IPS-NIHi7 (cell line): ENCODE measurements at regions not wholly inside any gene's neighbourhood (a gene's known extent, or its start where the extent isn't known, plus 50 kb on each side); places are given as distances from the start of the nearest gene placed in this dataset.

Experiments
- DNase-seq: peaks from one replicate; pipeline ENCODE4 v3.0.0; 2012; ENCODE audit warnings: mixed read lengths; ENCODE audit errors: extremely low spot score

DNA sequence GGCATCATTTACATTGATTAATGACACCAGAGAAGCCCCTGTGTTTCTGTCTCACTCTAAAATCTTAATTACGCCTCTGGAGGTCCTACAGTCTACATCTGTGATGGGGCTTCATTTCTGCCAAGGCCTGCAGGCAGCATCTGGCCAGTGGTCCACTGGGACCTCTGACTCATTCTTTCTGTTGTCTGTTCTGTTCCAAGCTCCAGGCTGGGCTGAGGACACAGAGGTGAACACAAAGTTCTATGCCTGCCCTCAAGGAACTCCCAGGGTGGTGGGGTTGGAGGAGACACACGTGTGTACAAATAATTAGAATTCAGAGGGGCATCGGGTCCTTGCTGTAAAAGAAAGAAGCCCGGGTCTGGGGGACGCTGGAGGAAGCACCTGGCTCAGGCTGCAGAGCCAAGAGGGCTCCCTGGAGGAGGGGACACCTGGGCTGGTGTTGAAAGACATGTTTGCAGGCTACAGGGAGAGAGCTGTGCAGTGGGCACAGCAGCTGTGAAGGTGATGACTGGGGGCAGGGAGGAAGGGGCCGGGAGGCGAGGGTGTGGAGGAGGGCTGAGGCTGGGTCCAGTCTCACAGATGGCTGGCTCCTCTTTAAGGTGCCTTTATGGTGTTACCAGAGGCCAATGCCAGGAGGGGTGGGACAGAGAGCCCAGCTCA is 103.3 kb upstream of the PRR23E start:
- DNase-seq: no peak

DNA sequence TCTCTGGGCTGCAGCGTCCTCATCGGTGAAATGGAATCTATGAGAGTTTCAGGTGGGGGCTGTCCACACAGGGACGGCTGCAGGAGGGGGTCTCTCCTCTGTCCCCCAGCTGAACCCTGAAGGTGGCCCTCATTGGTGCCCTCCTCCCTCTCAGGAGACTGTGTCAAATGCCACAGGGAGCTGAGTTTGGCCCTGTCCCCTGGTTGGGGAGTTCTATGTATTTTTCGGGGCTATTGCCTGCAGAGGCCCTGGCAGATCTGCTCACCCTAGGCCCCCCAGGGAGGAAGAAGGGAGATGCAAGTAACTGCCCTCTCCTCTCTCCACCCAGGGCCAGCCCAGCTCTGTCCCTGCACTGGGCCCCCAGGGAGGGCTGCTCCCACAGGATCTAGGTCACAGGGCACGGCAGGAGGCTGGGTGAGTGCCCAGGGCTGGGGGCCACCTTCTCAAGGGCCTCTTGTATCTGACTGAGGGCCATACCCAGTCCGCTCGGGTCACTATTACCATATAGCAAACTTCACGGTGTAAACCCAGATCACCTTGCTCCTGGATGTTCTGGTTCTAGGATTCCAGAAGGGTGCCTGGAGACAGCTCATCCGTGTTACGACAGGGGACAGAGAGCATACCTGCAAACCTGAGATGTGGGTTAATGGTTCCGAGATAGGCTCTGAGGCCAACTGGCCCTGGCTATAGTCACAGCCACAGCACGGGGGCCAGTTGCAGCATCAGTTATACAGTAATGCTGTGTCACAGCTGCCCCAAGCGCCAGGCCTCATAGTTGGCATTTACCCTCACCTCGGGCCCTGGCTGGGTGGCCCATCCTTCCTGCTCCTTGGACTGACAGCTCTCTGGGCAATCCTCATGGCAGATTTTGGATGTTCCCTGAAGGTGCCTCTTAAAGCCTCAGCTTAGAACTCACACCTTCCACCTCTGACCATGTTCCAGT is 102.4 kb upstream of the PRR23E start:
- no peak for DNase-seq

DNA sequence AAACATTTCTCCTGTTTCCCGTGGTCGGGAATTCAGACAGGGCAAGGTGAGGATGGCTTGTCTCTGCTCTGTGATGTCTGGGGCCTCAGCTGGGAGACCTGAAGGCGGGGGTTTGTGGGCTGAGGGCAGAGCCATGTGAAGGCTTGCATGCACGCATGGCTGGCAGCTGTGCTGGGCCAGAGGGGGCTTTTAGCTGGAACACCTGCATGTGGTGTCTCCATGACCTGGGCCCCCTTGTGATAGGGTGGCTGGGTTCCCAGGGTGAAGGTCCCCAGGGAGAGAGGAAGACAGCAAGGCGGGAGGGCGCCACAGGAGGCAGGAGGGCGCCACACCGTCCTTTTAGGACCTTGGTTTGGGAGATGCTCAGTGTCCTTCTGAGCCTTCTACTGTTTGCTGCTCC is 101.6 kb upstream of the PRR23E start:
- DNase-seq: no peak

DNA sequence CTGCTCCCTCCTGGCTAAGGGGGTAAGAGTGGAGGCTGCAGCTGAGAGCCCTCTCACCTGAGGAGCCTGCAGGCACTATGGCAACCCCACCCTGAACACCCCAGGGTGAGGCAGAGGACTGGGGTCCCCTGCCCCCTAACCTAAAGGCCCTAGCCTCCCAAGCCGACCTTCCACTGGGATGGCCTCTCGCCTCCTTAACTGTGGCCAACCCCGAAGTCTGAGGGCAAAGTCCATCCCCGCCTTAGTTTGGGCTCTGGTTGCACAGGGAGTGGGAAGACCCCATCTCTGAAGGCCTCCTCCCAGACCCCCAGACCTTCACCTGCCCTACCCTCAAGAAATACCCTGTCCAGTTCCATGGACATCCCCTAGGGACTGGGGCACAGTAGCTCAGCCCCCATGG is 100.6 kb upstream of the PRR23E start:
- DNase-seq: no peak

DNA sequence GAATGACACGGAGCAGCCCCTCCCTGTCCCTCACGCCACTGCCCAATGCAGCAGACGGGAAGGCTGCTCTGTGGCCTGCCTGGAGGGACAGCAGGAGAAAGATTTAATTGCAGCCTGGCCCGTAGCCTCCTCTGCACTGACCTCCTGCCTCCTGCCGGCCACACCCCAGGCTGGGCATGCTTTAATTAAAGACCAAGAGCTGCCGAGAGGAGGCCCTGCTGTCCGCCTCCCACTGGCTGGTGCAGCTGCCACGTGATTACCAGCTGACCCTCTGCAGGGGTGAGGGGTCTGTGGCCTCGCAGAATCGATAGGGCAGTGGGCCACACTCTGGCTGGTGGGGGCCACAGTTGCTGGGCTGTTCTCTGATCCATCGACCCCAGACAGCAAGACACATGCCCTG is 100.2 kb upstream of the PRR23E start:
- DNase-seq: no peak

DNA sequence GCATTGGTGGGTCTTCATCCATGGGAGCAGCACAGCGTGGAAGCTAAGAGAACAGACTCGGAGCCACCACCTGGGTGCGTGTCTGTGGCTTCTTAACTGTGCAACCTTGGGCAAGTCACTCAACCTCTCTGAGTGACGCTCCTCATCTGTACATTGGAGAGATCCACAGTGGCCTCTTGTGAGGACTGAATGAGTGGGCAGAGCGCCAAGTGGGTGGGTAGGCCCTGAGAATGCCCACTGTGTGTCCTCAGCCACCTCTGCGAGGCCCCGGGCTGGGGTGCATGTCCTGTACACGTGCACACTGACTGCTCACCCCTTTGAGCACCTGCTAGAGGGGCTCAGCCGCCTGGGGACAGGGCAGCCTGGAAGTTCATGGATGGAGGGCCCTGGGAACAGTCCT is 99.6 kb upstream of the PRR23E start:
- no peak for DNase-seq

DNA sequence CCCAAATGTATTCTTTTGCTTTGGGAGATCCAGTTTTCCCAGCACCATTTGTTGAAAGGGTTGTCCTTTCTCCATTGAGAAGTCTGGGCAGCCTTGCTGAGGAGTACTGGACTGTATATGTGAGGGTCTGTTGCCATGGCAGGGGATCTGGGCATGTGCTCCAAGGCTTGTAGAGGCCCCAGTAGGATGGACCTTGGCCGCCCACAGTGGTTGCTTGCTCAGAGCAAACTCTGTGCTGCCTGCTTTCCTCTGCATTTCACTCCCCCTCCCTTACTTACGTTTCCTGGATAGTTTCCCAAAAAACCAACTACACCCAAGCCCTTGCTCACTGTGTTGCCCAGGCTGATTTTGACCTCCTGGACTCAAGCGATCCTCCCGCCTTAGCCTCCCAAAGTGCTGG is 97.2 kb upstream of the PRR23E start:
- DNase-seq: no peak

DNA sequence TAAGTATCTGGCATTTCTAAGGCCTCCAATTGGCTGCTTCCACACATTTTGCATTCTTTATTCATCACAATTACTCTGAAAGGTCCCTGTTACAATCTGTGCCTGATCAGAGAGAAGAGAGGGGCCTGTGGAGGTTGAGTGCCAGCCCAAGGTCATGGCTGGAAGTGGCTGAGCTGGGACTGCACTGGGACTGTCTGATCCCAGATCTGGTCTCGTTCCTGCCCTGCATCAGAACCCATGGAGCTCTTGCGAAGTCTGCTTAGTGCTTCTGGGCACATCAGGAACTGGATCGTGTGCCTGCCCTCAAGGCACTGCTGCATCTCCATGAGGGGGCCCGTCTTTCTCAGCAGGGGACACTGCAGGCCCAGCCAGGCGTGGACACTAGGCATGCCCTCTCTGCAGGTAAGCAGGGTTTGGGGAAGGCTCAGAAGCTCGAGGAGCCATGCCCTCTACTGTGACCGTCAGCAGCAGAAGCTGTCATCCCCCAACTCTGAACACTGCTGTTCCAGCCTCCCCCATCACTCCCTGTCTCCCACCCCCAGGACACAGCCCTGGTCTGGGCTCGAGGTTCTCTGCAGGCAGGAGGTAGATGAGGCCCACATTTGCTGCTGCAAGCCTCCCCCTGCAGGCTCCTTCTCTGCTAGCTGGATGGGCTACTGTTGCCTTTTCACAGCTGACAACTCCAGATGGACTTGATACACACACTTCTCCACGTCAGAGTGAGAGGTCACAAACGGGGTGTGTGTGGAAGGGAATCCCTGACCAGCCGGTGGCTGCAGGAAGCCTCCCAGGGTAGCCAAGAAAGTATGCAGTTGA is 96.5 kb upstream of the PRR23E start:
- no peak for DNase-seq

DNA sequence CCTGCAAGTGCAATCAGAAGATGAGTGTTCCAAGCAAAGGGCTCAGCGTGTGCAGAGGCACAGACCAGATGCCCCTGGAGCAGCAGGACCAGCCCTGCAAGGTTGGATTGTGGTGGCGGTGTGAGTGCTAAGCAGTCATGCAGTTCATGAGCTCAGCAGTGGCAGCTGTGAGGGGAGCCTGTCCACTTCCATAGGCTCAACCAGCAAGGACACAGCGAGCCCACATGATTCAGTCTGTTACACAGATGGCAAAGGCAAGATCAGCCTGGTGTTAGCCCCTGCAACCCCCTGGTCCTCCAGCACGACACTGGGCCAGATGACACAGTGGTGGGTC is 95.9 kb upstream of the PRR23E start:
- no peak for DNase-seq

DNA sequence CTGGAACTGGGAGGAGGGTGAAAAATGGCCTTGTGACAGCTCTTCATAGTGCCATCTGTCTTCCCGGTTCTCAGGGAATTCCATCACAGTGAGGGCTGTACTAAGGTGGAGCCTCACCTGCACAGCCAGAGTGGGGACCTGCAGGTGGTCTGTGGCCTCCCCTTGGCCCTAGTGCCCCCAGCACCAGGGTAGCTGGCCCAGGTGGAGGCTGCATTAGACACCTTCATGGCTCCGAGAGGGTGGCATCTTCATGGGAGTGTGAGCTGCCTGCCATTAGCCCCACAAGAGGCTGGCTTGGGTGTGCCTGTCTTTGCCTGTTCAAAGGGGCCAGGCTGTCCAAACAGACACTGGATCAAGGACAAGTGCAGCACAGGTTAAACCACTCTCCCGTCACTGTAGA is 95.5 kb upstream of the PRR23E start:
- no peak for DNase-seq

DNA sequence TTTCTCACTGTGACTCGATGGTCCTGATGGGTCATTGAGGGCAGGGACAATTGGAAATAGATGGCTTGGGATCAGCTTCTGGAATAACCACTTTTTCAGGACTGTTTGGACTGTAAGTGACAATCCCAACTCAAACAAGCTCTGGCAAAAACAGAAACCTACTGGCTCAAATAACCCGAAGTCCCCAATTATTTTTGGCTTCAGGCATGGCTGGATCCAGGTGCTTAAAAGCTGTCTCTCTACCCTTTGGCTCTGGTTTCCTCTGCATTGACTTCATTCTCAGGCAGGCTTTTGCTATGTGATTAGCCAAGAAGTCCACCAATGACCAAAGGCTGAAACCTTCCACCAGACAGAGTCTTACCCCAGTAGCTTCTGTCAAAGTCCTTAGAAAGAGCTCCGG is 92.9 kb upstream of the PRR23E start:
- no peak for DNase-seq

DNA sequence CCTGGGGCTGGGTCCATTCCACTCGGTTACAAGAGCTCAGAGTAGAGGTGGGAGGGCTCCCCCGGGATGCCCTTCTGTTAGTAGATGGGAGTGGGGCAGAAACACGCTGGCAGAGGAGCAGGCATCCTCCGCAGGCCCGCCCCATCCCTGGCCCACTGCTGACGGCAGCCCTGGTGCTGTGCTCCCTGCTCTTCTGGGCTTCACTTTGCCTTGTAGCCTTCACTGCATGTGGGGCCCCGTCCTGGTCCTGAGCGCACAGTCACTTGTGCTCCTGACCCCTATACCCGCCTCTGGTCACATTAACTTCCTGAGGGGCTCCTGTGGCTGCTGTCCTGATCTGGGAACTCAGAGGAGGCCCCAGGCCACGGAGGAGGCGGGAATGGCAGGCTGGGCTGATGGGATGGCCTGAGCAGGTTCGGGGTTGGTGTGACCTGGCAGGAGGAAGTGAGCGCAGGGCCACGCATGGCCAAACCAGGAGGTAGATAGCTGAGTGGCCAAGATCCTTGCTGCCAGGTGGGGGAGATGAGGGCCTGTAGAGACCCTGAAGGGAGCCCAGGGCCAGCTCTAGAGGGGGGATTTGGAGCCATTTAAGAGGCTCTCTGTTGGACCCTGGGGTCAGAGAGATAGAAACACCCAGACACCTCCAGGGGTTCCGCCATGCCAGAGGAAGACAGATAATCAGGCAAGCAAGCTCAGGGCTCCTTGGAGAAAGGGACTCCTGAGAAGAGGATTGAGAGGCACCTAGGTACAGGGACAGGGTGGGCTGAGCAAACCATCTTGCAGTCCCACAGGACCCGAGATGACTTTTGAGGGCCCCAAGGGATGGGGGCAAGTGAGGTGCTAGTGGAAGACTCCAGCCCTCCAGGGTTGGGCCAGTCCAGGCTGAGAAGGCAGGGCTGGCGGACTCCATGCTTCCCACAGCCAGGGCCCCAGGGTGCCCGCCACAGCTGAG is 92.2 kb upstream of the PRR23E start:
- DNase-seq: no peak

DNA sequence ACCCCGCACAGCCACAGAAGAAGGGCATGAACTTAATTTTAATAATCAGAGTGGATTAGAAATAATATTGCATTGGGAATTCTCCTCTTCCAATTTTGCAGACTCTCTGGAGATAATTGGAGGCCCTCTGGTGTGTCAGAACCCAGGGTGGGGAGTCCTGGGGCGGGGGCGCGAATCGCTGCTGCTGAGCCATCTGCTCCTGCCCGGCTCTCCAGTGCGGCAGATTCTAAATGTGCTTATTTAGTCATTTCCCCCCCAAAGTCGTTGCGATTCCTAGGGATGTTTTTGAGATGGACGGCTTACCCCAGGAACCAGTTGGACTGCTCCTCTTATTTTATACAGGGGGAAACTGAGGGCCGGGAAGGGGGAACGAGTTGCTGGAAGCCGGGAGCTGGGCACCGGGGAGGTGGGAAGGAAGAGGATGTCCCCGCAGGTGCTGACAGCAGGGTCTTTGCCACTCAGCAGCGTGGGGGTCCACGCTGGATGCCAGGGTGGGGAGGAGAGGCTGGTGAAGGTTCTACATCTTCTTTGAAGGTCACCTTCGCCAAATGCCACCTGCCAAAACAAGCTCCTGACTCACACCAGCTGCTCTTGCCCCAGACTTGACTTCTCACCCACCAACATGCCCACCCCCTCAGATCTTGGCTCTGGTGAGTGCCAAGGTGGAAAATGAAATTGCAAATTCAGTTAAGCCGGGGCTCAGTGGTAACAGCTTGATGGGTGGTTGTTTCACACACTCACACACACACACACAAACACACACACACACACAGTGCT is 91.3 kb upstream of the PRR23E start:
- no peak for DNase-seq

DNA sequence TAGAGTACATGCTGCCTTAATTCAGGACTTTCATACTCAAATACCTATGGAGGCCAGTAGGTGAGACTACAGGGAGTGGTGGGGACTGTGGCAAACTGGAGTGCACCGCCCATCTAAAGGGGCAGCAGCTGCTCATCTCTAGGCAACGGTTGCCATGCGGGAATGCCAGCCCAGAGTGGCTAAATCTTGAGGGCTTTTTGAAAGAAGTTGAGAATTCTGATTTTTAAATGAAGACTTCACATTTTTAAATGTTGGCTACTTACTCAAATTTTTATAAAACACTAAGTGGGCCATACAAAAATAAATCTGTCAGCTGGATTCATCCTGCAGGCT is 90.8 kb upstream of the PRR23E start:
- DNase-seq: no peak

DNA sequence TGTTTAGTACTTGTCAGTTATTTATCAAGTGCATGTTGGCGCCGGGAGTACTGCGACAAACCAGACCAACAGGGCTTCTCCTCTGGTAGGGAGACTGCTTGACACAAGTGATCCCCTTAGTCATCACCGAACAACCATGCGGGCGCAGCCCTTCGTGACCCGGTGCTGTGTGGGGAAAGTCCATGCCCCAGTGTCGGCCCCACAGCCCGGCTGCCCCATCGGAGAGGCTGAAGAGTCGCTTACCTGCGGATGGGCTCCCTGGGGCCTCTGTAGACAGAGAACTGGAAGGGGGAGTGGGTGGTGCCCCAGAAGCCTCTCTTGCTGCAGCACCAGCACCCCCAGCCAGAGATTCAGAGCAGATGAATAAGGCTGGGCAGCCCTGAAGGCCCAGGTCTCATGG is 90.3 kb upstream of the PRR23E start:
- DNase-seq: no peak

DNA sequence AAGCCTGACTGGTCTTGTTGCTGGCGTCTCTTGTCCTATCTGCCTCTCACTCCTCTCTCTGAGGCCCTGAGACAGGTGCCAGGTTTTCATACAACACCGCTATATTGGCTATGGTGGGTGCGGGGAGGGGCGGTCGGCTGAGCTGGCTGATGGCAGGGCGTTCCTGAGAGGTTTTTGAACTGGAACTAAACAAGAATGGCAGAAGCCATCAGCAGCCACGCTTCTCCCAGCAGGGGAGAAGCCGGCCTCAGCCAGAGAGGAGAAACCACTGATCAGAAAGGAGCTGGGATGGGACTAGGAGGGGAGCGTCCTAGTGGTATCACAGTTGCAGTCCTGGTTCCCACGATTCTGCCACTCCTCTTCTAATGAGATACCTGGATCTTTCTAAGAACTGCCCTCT is 89.9 kb upstream of the PRR23E start:
- DNase-seq: no peak

DNA sequence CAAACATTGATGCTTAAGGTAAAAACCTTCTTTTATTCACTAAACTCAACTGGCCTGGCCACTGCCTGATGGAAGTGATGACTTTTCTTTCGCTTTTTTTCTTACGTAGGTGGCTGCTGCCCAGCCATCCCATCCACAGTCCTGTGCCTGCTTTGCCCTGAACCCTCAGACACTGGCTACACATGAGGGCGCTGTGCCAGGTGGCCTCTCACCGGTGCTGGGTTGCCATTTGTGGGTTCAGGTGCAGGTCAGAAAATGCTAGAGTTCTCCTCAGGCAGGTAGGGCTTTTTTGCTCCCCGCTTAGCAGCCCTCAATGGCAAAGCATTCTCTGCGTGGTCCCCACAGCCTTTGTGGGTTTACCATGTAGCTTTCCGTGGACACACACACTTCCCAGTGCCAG is 88.3 kb upstream of the PRR23E start:
- no peak for DNase-seq

DNA sequence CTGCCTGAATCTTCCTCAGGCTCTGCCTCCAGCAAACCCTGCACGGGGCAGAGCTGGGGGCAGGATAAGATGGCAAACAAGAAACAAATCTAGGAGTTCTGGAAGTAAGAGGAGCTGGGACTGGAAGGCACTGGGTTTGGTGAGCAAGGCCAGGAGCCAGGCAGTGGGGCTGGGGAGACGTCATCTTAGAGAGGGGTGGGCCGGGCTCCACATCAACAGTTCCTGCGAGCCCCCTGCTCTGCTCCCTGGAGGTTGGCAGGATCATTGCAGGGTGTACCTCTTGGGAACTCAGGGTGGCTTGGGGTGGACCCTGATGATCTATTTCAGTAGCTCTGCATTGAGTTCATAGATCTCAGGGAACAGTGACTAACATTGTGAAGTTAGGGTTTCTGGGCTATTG is 87.3 kb upstream of the PRR23E start:
- DNase-seq: peak; percentile 54

DNA sequence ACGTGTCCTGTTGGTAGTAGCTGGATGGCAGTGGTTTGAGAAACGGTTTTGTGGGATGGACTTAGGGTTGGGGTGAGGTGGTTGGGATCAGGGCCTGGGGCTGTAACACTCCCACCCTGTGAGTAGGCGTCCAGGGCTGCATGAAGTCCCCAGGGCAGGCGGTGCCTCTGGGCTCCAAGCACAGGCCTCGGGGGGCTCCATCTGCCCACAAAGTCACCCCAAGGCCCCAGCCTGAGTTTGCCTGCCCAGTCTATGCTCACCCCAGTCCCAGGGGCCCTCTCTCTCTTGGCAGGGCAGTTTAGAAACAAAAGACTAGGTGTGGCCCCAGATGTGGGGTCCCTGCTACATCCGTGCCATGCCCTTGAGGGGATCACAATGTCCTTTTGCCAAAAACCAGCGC is 86.9 kb upstream of the PRR23E start:
- no peak for DNase-seq

DNA sequence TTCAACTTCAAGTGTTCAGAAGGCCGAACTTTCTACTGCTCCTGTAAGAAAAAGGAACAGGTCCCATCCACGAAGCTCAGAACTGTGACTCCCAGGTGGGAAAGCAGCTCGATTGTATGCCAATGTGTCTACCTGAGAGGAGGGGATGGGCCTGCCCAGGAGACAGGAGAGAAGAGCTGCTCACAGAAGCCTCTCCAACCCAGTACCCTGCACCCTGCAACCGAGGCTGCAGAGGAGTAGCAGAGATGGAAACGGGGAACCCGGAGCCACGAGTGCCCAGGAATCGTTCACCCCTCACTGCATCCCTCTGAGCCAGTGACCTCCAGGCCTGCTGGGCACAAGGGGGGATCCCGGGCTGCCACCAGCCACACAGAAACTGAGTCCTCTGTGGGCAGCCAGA is 86.5 kb upstream of the PRR23E start:
- DNase-seq: no peak

DNA sequence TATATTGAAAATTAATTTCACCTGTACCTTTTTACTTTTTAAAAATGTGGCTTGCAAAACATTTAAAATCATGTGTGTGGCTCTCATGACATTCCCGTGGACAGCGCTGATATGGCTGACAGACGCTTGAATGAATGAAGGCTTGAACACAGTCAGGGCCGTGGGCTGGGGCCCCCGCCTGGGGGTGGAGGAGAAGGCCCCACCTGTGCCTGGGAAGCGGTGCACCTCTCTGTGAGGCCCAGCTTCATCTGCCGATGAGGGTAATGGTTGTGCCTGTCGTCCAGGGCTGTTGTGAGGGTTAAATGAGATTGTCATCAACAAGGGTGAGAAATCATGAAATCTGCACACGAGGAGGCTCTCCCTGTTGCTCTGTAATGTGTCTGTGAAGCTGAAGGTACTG is 85.9 kb upstream of the PRR23E start:
- no peak for DNase-seq
